GM19035 (cell line): ENCODE measurements at regions not wholly inside any gene's neighbourhood (a gene's known extent, or its start where the extent isn't known, plus 50 kb on each side); places are given as distances from the start of the nearest gene placed in this dataset.
"Not testable (repeated sequence)": the region's sequence is repeated elsewhere in the genome, so short reads cannot be mapped to it uniquely, and the experiment has no call there.

Experiments
- ATAC-seq: cut with Tn5 transposase; IDR thresholded peaks from one replicate; pipeline ENCODE4 v1.9.1; 2021; ENCODE audit not compliant: unreplicated experiment

GRCh38 chr12:9413862-9414261 lies 193.9 kb downstream of the KLRB1 start:
- ATAC-seq, result not testable (repeated sequence)

- not testable (repeated sequence) for ATAC-seq
Measured at GRCh38 chr12:9412459-9412858, 195.3 kb downstream of the KLRB1 start.

GRCh38 chr12:9411616-9412268 lies 196.0 kb downstream of the KLRB1 start:
- not testable (repeated sequence) for ATAC-seq

DNA sequence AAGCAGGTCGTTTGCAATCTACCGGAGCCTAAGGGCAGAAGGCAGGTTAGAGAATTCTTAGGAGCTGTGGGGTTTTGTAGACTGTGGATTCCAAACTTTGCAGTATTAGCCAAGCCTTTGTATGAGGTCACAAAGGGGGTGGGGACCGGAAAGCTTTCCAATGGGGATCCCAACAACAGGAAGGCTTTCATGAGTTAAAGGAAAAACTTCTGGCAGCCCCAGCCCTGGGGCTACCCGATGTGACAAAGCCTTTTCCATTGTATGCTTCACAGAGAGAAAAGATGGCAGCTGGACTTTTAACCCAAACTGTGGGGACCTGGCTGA lies 199.2 kb upstream of the PZP start:
- ATAC-seq, result not testable (repeated sequence)

- ATAC-seq, result no peak
Measured at GRCh38 chr12:9406564-9407424, 198.6 kb upstream of the PZP start.

DNA sequence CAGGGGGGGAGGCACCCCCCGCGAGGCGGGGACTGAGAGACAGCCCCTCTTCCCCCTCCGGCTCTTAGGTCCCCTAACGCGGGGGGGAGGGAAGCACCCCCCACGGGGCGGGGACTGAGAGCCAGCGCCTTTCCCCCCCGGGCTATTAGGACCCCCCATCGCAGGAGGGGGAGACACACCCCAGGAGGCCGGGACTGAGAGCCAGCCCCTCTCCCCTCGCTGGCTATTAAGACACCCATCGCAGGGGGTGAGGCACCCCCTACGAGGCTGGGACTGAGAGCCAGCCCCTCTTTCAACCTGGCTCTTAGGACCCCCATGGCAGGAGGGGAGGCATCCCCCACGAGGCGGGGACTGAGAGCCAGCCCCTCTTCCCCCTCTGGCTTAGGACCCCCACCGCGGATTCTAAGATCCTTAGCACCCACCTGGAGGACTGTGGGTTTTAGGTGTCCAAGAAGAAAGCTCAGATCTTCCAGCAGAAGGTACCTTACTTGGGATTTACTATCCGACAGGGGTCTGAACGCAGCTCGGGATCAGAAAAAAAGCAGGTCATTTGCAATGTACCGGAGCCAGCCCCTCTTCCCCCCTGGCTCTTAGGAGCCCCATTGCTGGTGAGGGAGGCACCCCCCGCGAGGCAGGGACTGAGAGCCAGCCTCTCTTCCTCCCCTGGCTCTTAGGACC lies 197.8 kb upstream of the PZP start:
- no peak for ATAC-seq

- no peak for ATAC-seq
Measured at GRCh38 chr12:9404469-9405260, 196.5 kb upstream of the PZP start.

GRCh38 chr12:9404031-9404430 lies 195.8 kb upstream of the PZP start:
- no peak for ATAC-seq

DNA sequence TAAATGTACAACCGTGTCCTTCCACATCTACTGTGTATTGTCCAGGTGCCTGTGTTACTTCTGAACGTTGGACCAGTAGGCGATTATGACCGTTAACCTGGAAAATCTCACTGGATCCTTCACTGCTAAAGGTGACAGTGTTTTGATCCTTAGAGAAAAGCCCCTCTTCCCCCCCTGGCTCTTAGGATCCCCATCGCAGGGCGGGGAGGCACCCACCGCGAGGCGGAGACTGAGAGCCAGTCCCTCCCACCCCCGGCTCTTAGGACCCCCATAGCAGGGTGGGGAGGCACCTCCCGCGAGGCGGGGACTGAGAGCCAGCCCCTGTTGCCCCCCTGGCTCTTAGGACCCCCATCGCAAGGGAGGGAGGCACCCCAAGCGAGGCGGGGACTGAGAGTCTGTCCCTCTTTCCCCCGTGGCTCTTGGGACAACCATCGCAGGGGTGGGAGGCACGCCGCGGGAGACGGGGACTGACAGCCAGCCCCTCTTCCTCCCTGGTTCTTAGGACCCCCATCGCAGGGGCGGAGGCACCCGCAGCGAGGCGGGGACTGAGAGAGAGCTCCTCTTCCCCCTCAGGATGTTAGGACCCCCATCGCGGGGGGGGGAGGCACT lies 194.3 kb upstream of the PZP start:
- ATAC-seq, result not testable (repeated sequence)

DNA sequence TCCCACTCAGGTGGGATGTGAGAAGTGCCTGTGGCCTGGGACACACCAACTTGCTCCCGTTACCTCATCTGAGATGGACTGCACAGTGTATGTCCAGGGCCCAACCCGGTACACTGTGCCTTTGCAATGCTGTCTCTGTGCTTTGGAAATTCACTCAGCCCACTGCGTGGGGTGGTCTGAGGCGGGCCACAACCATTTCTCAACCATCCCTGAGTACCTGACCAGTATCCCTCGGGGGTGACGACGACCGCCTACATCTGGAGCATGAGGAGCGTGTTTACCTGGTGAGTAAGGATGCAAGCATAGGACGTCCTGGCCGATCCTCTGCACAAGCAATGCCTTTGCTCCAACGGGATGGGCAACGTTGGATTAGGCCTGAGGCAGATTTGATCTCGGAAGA lies 188.2 kb upstream of the PZP start:
- ATAC-seq, result not testable (repeated sequence)

GRCh38 chr12:9395220-9395619 lies 187.0 kb upstream of the PZP start:
- not testable (repeated sequence) for ATAC-seq

DNA sequence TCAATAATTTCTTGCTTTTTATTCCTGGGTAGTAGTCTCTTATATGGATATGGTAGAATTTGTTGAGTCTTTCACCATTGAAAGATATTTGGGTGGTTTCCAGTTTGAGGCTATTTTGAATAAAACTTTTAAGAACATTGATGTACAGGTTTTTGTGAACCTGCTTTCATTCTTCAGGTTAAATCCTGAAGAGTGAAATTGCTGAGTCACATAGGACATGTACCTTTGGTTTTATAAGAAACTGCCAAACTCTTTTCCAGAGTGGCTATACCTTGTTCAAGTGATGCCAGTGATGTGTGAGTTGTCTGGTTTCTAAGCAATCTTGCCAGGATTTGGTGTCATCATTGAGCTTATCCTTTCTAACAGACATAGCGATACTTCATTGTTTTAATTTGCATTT lies 184.6 kb upstream of the PZP start:
- ATAC-seq, result no peak

DNA sequence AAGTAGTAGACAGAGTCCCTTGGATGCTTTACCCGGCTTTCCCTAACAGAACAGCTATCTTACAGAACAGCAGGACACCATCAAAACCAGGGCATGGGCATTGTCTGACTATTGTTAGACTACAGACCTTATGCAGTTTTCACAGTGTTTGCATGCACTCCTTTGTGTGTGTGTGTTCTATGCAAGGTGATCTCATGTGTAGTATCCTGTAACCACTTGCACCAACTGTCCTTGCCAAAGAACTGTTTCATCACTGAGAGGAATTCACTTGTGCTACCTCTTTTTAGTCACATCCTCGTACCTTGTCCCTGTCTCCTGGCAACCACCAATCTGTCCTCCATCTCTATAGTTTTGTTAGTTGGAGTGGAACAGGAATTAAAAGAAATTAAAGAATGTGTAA lies 183.6 kb upstream of the PZP start:
- no peak for ATAC-seq

GRCh38 chr12:9390761-9391160 lies 182.6 kb upstream of the PZP start:
- no peak for ATAC-seq

DNA sequence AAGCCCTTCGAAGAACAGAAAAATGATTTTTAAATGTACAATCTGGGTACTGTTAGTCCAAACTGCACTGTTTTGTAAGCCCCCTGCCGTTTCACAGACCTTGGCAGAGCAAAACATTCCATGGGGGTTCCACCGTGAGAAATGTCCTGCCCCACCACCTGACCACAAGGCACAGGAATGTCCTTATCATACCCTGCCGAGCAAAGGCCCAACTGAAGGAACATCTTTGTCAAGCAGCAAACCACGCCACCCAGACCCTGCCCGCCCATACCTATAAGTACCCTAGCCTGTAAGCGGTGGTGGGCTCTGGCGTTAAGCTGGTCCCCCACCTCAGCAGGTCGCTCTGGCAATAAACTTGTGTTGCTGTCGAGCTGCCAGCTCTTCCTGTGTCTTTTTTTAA lies 181.6 kb upstream of the PZP start:
- ATAC-seq, result no peak

DNA sequence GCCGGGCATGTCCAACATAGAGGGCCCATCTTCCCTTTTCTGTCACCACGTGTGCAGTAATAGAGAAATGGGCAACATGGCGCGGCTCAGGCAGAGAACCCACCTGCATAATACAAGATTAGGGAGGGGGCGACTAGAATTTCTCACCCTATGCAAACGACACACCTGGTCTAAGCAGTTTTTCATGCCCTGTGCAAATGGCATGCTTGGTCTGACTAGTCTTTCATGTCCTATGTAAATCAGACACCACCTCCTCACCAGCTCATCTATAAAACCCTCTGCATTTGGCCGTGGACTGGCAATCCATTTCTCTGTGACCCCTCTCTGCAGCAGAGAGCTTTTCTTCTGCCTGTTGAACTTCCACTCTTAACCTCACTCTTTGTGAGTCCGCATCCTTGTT lies 180.2 kb upstream of the PZP start:
- no peak for ATAC-seq

GRCh38 chr12:9387450-9387849 lies 179.3 kb upstream of the PZP start:
- ATAC-seq, result no peak

DNA sequence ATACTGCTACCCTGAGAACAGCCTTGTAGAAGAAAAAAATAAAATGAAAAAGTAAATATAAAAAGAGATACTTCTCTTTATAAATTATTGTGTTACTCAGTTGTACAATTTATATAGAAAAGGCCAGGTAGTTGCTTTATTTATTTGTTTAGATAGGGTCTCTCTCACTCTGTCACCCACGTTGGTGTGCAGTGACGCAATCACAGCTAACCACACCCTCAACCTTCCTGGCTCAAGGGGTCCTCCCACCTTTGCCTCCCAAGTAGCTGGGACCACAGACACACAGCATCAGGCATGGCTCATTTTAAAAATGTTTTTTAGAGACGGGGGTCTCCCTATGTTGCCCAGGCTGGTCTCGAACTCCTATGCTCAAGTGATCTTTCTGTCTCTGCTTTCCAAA lies 175.4 kb upstream of the PZP start:
- ATAC-seq, result no peak

DNA sequence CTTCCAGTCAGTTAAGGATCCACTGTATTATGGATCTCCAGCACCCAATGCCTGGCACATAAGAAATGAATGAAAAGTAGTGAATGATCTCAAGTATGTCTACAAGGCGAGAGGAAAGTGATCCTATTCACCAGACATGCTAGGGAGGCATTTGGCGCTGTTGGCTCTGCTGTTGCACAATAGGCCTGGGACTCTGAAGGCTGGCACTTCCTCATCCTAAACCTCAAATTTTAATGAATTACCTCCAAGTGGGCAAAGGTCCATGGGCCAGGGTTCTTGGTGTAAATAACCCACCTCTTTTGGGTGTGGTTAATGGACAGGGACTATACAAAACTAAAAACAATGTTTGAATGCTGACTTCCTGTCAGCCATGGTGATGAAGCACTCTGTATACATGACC lies 173.4 kb upstream of the PZP start:
- no peak for ATAC-seq

GRCh38 chr12:9380650-9381049 lies 172.5 kb upstream of the PZP start:
- ATAC-seq, result no peak
